HG03571 (cell line): ENCODE measurements at regions not wholly inside any gene's neighbourhood (a gene's known extent, or its start where the extent isn't known, plus 50 kb on each side); places are given as distances from the start of the nearest gene placed in this dataset.

ENCODE experiments used
- ATAC-seq: cut with Tn5 transposase; IDR thresholded peaks from one replicate; pipeline ENCODE4 v1.9.1; 2021; ENCODE audit not compliant: unreplicated experiment

- ATAC-seq, result no peak
Observed at GRCh38 chr2:861655-862354, 88.8 kb upstream of the SNTG2 start.

GRCh38 chr2:860259-860855 lies 90.3 kb upstream of the SNTG2 start:
- no peak for ATAC-seq

- no peak for ATAC-seq
Observed at GRCh38 chr2:858646-859045, 92.0 kb upstream of the SNTG2 start.

- ATAC-seq, result no peak
Observed at GRCh38 chr2:857937-858336, 92.7 kb upstream of the SNTG2 start.

GRCh38 chr2:857081-857480 lies 93.6 kb upstream of the SNTG2 start:
- no peak for ATAC-seq

- no peak for ATAC-seq
Observed at GRCh38 chr2:856456-856855, 94.2 kb upstream of the SNTG2 start.

GRCh38 chr2:856041-856440 lies 94.6 kb upstream of the SNTG2 start:
- ATAC-seq, result no peak

- ATAC-seq, result no peak
Observed at GRCh38 chr2:855177-855576, 95.5 kb upstream of the SNTG2 start.

GRCh38 chr2:854460-854859 lies 96.2 kb upstream of the SNTG2 start:
- no peak for ATAC-seq

- no peak for ATAC-seq
Observed at GRCh38 chr2:853203-853870, 97.3 kb upstream of the SNTG2 start.

- ATAC-seq, result no peak
Observed at GRCh38 chr2:852168-852567, 98.5 kb upstream of the SNTG2 start.

GRCh38 chr2:851680-852079 lies 99.0 kb upstream of the SNTG2 start:
- ATAC-seq, result no peak

GRCh38 chr2:851078-851477 lies 99.6 kb upstream of the SNTG2 start:
- ATAC-seq, result no peak

GRCh38 chr2:850429-850828 lies 100.2 kb upstream of the SNTG2 start:
- ATAC-seq, result no peak

GRCh38 chr2:848099-848498 lies 102.5 kb upstream of the SNTG2 start:
- no peak for ATAC-seq

- no peak for ATAC-seq
Observed at GRCh38 chr2:847669-848068, 103.0 kb upstream of the SNTG2 start.

GRCh38 chr2:844715-845114 lies 105.9 kb upstream of the SNTG2 start:
- no peak for ATAC-seq

GRCh38 chr2:842151-842803 lies 108.4 kb upstream of the SNTG2 start:
- ATAC-seq, result no peak

- no peak for ATAC-seq
Observed at GRCh38 chr2:841036-841435, 109.6 kb upstream of the SNTG2 start.

- ATAC-seq, result no peak
Observed at GRCh38 chr2:834233-834632, 116.4 kb upstream of the SNTG2 start.

- no peak for ATAC-seq
Observed at GRCh38 chr2:833180-833579, 117.5 kb upstream of the SNTG2 start.

- no peak for ATAC-seq
Observed at GRCh38 chr2:832635-833034, 118.0 kb upstream of the SNTG2 start.
